ENCODE measurements at regions not wholly inside any gene's neighbourhood (a gene's known extent, or its start where the extent isn't known, plus 50 kb on each side); places are given as distances from the start of the nearest gene placed in this dataset.

GRCh38 chr1:56196839-56197238 lies 382.5 kb downstream of the PLPP3 start:
- in situ Hi-C loops (cut with MboI; ENCODE audit: low sequenced_read_pairs), result no loop called here

- in situ Hi-C loops (cut with MboI; ENCODE audit: low sequenced_read_pairs), result no loop called here
These were observed 384.6 kb downstream of the PLPP3 start for GRCh38 chr1:56194701-56195300.

GRCh38 chr1:56193656-56194055 lies 385.7 kb downstream of the PLPP3 start:
- in situ Hi-C loops (cut with MboI; ENCODE audit: low sequenced_read_pairs), result no loop called here

GRCh38 chr1:56191369-56191768 lies 388.0 kb downstream of the PLPP3 start:
- in situ Hi-C loops (cut with MboI; ENCODE audit: low sequenced_read_pairs), result no loop called here

GRCh38 chr1:56190806-56191365 lies 388.5 kb downstream of the PLPP3 start:
- in situ Hi-C loops (cut with MboI; ENCODE audit: low sequenced_read_pairs), result no loop called here

- in situ Hi-C loops (cut with MboI; ENCODE audit: low sequenced_read_pairs), result no loop called here
These were observed 389.2 kb downstream of the PLPP3 start for GRCh38 chr1:56189946-56190805.

- in situ Hi-C loops (cut with MboI; ENCODE audit: low sequenced_read_pairs), result no loop called here
These were observed 389.9 kb downstream of the PLPP3 start for GRCh38 chr1:56189454-56189853.

- in situ Hi-C loops (cut with MboI; ENCODE audit: low sequenced_read_pairs), result no loop called here
These were observed 390.5 kb downstream of the PLPP3 start for GRCh38 chr1:56188855-56189254.

- in situ Hi-C loops (cut with MboI; ENCODE audit: low sequenced_read_pairs), result no loop called here
These were observed 391.1 kb downstream of the PLPP3 start for GRCh38 chr1:56188221-56188620.

- in situ Hi-C loops (cut with MboI; ENCODE audit: low sequenced_read_pairs), result no loop called here
These were observed 392.0 kb downstream of the PLPP3 start for GRCh38 chr1:56187405-56187804.

- in situ Hi-C loops (cut with MboI; ENCODE audit: low sequenced_read_pairs), result no loop called here
These were observed 393.9 kb downstream of the PLPP3 start for GRCh38 chr1:56185493-56185892.

GRCh38 chr1:56183151-56183550 lies 396.2 kb downstream of the PLPP3 start:
- in situ Hi-C loops (cut with MboI; ENCODE audit: low sequenced_read_pairs), result no loop called here

GRCh38 chr1:56180520-56181190 lies 398.7 kb downstream of the PLPP3 start:
- in situ Hi-C loops (cut with MboI; ENCODE audit: low sequenced_read_pairs), result no loop called here

GRCh38 chr1:56179543-56179942 lies 399.8 kb downstream of the PLPP3 start:
- in situ Hi-C loops (cut with MboI; ENCODE audit: low sequenced_read_pairs), result no loop called here

GRCh38 chr1:56175211-56175610 lies 404.2 kb downstream of the PLPP3 start:
- in situ Hi-C loops (cut with MboI; ENCODE audit: low sequenced_read_pairs), result no loop called here

- in situ Hi-C loops (cut with MboI; ENCODE audit: low sequenced_read_pairs), result no loop called here
These were observed 405.0 kb downstream of the PLPP3 start for GRCh38 chr1:56174176-56174885.

GRCh38 chr1:56173736-56174135 lies 405.6 kb downstream of the PLPP3 start:
- in situ Hi-C loops (cut with MboI; ENCODE audit: low sequenced_read_pairs), result no loop called here

GRCh38 chr1:56171670-56172069 lies 407.7 kb downstream of the PLPP3 start:
- in situ Hi-C loops (cut with MboI; ENCODE audit: low sequenced_read_pairs), result no loop called here

GRCh38 chr1:56170784-56171320 lies 408.5 kb downstream of the PLPP3 start:
- in situ Hi-C loops (cut with MboI; ENCODE audit: low sequenced_read_pairs), result no loop called here

GRCh38 chr1:56169856-56170255 lies 409.5 kb downstream of the PLPP3 start:
- in situ Hi-C loops (cut with MboI; ENCODE audit: low sequenced_read_pairs), result no loop called here

- in situ Hi-C loops (cut with MboI; ENCODE audit: low sequenced_read_pairs), result no loop called here
These were observed 411.2 kb downstream of the PLPP3 start for GRCh38 chr1:56168176-56168575.
